OCI-LY3 (cell line): ENCODE measurements at regions not wholly inside any gene's neighbourhood (a gene's known extent, or its start where the extent isn't known, plus 50 kb on each side); places are given as distances from the start of the nearest gene placed in this dataset.

Experiments used
- H2AFZ ChIP-seq: fragments of 200-600, 300-600 bp; shearing (Covaris generic); 2 replicates; pipeline ENCODE4 v1.6.0; 2014; ENCODE audit warnings: antibody characterized with exemption, low read depth, low read length
- H3K27ac ChIP-seq: fragments of 200-600, 300-600 bp; sonication (generic); 2 replicates; pipeline ENCODE4 v1.5.1; 2014; ENCODE audit warnings: mild to moderate bottlenecking, low read length, moderate library complexity, mixed read lengths
- H3K27me3 ChIP-seq: fragments of 200-600, 300-600 bp; sonication (generic); 2 replicates; pipeline ENCODE4 v1.6.1; 2014; ENCODE audit warnings: low read depth, low read length, mixed read lengths
- H3K36me3 ChIP-seq: fragments of 200-600, 300-600 bp; sonication (generic); replicated peaks from 2 replicates; pipeline ENCODE3; 2014; ENCODE audit warnings: low read depth, low read length, mixed read lengths
- H3K4me1 ChIP-seq: fragments of 300-600, 200-600 bp; sonication (generic); 2 replicates; pipeline ENCODE4 v1.6.1; 2014; ENCODE audit warnings: low read length, mixed read lengths
- H3K4me2 ChIP-seq: fragments of 200-600, 300-600 bp; sonication (generic); 2 replicates; pipeline ENCODE4 v1.6.1; 2014; ENCODE audit warnings: low read length, mixed read lengths
- H3K4me3 ChIP-seq: fragments of 300-600, 200-600 bp; sonication (generic); 2 replicates; pipeline ENCODE4 v1.5.1; 2014; ENCODE audit warnings: antibody characterized with exemption, mild to moderate bottlenecking, low read length, moderate library complexity
- H3K79me2 ChIP-seq: fragments of 300-600, 200-600 bp; shearing (Covaris generic); 2 replicates; pipeline ENCODE4 v1.6.1; 2014; ENCODE audit warnings: mild to moderate bottlenecking, low read length, mixed read lengths
- H3K9ac ChIP-seq: fragments of 300-600, 200-600 bp; shearing (Covaris generic); 2 replicates; pipeline ENCODE4 v1.6.0; 2014; ENCODE audit warnings: mild to moderate bottlenecking, low read length, moderate library complexity
- H3K9me3 ChIP-seq: fragments of 200-600, 300-600 bp; shearing (Covaris generic); 2 replicates; pipeline ENCODE4 v1.6.1; 2014; ENCODE audit warnings: low read length, mixed read lengths; ENCODE audit not compliant: insufficient read depth
- H4K20me1 ChIP-seq: fragments of 200-600, 300-600 bp; sonication (generic); 2 replicates; pipeline ENCODE4 v1.6.1; 2016; ENCODE audit warnings: low read length, mixed read lengths; ENCODE audit not compliant: insufficient read depth
- EZH2phosphoT487 ChIP-seq: fragments of 200-600 bp; shearing (Covaris generic); IDR thresholded peaks from 2 replicates; pipeline ENCODE4 v1.6.1; 2018; ENCODE audit warnings: antibody characterized with exemption, mixed run types, low read depth
- TF ChIP-seq, protein P1 (sequence below): fragments of 200-600, 300-600 bp; sonication (generic); IDR thresholded peaks from 2 replicates; pipeline ENCODE4 v1.5.1; 2014; ENCODE audit warnings: antibody characterized with exemption, low read length, low read depth

DNA sequence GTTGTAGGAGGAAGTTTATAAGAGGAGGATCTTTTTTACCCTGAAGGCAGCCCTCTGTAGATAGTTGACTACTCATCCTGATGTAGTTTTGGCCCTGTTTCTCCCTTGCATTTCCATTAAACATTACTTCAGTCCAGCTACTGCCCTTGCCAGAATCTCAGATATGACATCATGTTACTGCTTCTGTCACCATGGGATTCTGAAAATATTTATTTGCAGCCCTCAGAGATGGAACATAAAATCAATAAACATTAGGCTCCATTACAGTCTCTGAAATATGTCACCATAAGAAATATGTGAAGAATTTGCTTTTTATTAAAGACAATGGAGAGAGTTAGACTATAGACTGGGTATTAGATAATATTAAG, 68.7 kb upstream of the STK39 start:
- Histone ChIP-seq H3K79me2 (no peaks in the 10 kb centered on the region), H3K4me2 (no peak overlapping the region), H3K9ac (no peak overlapping the region), H3K4me1 (peaks cover 3% of the 10 kb centered on the region; the same call in 1 of the 2 replicates), H3K36me3 (no peaks in the 10 kb centered on the region), H3K4me3 (no peak overlapping the region), H3K27ac (no peak overlapping the region), H2AFZ (no peak overlapping the region), H3K27me3 (no peaks in the 10 kb centered on the region), H4K20me1 (no peaks in the 10 kb centered on the region), H3K9me3 (no peaks in the 10 kb centered on the region)
- TF ChIP-seq, protein P1, sequence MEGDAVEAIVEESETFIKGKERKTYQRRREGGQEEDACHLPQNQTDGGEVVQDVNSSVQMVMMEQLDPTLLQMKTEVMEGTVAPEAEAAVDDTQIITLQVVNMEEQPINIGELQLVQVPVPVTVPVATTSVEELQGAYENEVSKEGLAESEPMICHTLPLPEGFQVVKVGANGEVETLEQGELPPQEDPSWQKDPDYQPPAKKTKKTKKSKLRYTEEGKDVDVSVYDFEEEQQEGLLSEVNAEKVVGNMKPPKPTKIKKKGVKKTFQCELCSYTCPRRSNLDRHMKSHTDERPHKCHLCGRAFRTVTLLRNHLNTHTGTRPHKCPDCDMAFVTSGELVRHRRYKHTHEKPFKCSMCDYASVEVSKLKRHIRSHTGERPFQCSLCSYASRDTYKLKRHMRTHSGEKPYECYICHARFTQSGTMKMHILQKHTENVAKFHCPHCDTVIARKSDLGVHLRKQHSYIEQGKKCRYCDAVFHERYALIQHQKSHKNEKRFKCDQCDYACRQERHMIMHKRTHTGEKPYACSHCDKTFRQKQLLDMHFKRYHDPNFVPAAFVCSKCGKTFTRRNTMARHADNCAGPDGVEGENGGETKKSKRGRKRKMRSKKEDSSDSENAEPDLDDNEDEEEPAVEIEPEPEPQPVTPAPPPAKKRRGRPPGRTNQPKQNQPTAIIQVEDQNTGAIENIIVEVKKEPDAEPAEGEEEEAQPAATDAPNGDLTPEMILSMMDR, result no peak
- TF ChIP-seq EZH2phosphoT487, result no peak

GRCh38 chr2:168317282-168317681, 69.9 kb upstream of the STK39 start:
- Histone ChIP-seq H3K4me3 (no peak overlapping the region), H4K20me1 (no peaks in the 10 kb centered on the region), H3K27ac (no peak overlapping the region), H3K9ac (no peak overlapping the region), H3K27me3 (peaks cover 9% of the 10 kb centered on the region; the same call in 1 of the 2 replicates), H3K79me2 (no peaks in the 10 kb centered on the region), H2AFZ (no peak overlapping the region), H3K4me2 (no peak overlapping the region), H3K36me3 (no peaks in the 10 kb centered on the region), H3K9me3 (no peaks in the 10 kb centered on the region), H3K4me1 (peaks cover 3% of the 10 kb centered on the region; the same call in 1 of the 2 replicates)
- TF ChIP-seq, protein P1, result no peak
- no peak for TF ChIP-seq EZH2phosphoT487

DNA sequence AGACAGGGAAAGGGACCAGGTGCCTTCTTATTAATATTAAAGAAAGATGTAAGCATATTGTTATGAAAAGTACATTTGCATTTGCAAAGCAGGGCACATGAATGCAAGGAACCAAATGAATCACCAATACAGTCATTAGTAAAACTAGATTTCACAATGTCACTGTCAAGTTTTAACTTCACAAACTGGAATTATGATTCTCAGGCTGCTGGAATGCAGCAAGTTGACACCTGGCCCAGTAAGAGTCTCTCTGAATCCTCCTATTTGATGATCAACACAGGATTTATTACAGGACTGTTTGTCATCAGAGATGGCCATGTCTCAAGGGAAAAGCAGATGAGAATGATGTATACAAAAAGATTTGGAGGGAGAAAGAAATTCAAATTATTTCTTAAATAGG, 72.9 kb upstream of the STK39 start:
- no peaks in the 10 kb centered on the region for H3K36me3 ChIP-seq
- H3K79me2 ChIP-seq, result no peaks in the 10 kb centered on the region
- H3K4me1 ChIP-seq, result peaks cover 11% of the 10 kb centered on the region
- no peak overlapping the region for H3K9ac ChIP-seq
- no peak overlapping the region for H2AFZ ChIP-seq
- no peak for TF ChIP-seq EZH2phosphoT487
- TF ChIP-seq, protein P1, result no peak
- H3K9me3 ChIP-seq, result no peaks in the 10 kb centered on the region
- no peak overlapping the region for H3K4me2 ChIP-seq
- H3K4me3 ChIP-seq, result no peak overlapping the region
- H3K27me3 ChIP-seq, result peaks cover 25% of the 10 kb centered on the region
- H3K27ac ChIP-seq, result no peak overlapping the region
- H4K20me1 ChIP-seq, result no peaks in the 10 kb centered on the region

DNA sequence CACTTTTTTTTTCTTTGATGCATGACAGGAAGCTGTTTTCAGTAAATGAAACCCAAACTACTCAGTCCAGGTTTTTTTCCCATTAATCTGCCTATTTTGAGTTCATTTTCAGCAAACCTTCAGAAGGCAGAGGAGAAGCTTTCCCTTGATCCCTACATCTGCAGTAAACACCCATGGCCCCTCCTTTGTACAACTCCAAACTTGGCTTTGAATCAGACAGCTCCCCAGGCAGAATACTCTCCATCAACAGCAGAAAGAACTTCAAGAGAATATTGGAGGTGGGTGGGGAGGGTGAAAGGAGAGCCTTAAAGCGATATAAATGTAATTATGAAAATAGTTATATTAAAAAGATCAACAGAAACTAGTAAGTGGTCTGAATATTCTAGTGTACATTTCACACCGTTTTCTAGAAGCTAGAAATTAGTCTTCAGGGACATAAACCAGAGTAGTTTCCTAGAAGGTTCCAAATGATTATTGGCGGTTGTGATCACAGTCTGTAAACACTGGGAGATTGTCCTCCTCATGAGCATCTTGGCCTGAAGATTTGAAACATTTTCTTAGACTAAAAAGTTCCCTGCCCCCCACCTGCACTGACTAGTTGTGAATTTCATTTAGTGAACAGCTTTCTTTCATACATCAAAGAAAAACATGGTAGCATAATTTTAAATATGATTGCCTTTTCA, 75.1 kb upstream of the STK39 start:
- TF ChIP-seq EZH2phosphoT487, result no peak
- no peaks in the 10 kb centered on the region for H4K20me1 ChIP-seq
- H3K79me2 ChIP-seq, result no peaks in the 10 kb centered on the region
- H3K9ac ChIP-seq, result no peak overlapping the region
- no peak overlapping the region for H3K4me2 ChIP-seq
- H2AFZ ChIP-seq, result no peak overlapping the region
- no peaks in the 10 kb centered on the region for H3K9me3 ChIP-seq
- peaks cover 25% of the 10 kb centered on the region for H3K27me3 ChIP-seq
- no peak overlapping the region for H3K4me3 ChIP-seq
- H3K4me1 ChIP-seq, result peaks cover 11% of the 10 kb centered on the region
- no peaks in the 10 kb centered on the region for H3K36me3 ChIP-seq
- H3K27ac ChIP-seq, result no peak overlapping the region
